HG02938 (cell line): ENCODE measurements at regions not wholly inside any gene's neighbourhood (a gene's known extent, or its start where the extent isn't known, plus 50 kb on each side); places are given as distances from the start of the nearest gene placed in this dataset.
"Not testable (repeated sequence)": the region's sequence is repeated elsewhere in the genome, so short reads cannot be mapped to it uniquely, and the experiment has no call there.

ENCODE experiments used
- ATAC-seq: cut with Tn5 transposase; IDR thresholded peaks from one replicate; pipeline ENCODE4 v1.9.1; 2021; ENCODE audit warnings: mild to moderate bottlenecking, moderate library complexity; ENCODE audit not compliant: unreplicated experiment

DNA sequence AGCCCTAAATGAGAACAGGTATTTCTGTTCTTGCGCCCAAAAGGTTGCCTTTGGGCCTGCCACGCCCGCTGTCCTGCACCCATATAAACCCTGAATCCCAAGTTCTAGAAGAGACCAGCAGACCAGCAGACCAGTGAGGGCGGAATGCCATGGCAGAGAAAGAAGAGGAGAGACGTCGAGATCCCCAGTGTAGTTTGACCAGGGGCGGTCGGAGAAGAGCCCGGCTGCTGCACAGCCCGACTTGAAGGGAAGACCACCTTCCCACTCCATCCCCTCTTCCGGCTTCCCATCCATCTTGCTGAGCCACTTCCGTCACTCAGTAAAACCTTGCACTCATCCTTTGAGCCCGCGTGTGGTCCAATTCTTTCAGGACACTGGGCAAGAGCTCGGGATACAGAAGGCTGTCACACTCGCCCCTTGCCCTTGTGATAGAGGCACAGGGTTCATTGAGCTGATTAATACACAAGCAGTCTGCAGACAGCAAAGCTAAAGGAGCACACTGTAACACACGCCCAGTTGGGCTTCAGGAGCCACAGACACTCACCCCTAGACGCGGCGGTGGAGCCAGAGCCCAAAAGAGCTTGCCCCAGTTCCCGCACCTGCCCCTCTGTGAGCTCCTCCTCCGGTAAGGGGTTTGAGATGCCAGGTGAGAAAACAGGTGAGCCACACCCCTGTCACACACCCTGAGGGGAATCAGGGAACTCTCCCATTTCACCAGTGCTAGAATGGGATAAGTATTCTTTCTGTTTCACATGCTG is 230.8 kb downstream of the PCDH10 start:
- no peak for ATAC-seq

DNA sequence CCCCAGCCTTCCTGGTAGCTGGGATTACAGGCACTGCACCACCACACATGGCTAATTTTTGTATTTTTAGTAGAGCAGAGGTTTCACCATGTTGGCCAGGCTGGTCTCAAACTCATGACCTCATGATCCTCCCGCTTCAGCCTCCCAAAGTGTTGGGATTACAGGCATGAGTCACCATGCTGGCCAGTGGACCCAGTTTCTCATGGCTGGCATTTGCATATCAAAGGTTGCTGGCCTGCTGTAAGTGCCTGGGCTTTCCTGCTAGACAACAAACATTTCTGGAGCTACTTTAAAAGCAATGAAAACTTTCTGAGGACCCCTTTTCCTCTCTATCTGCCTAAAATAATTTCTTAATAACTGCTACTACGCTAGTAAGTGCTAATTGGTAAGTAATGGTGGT is 228.2 kb downstream of the PCDH10 start:
- no peak for ATAC-seq

DNA sequence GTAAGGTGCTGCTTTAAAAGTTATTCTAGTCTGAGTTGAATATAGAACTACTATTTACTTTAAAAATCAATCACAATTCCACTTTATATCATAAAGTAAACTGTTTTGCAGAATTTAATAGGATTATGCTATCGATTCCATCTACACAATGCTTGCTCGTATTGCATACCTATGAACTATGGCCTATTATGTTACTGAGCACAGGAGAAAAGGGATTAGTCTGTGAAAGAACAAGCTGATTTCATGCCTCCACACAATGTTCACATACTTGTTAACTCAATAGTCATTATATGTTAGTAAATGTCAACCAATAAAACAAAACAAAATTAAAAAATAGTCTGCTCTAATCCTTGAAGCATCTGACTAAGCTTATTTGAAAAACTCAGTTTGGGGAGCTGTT is 223.6 kb downstream of the PCDH10 start:
- ATAC-seq, result no peak

GRCh38 chr4:133355633-133356032 is 206.5 kb downstream of the PCDH10 start:
- no peak for ATAC-seq

- no peak for ATAC-seq
Observed at GRCh38 chr4:133347409-133347808, 198.3 kb downstream of the PCDH10 start.

GRCh38 chr4:133324491-133324890 is 175.4 kb downstream of the PCDH10 start:
- no peak for ATAC-seq

DNA sequence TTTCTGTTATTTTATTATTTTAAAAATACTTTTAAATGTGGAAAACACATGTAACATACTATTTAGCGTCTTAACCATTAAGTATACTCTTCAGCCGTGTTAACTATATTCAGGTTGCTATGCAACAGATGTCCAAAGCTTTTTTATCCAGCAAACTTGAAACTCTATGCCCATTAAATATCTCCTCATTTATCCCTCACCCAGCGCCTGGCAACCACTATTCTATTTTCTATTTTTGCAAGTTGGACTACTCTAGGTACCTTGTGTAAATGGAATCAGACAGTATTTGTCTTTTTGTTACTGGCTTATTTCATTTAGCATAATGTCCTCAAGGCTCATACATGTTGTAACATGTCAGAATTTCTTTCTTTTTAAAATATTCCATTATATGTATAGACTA is 174.6 kb downstream of the PCDH10 start:
- ATAC-seq, result no peak

- ATAC-seq, result peak; percentile 95
Observed at GRCh38 chr4:133320576-133321170, 171.6 kb downstream of the PCDH10 start.

DNA sequence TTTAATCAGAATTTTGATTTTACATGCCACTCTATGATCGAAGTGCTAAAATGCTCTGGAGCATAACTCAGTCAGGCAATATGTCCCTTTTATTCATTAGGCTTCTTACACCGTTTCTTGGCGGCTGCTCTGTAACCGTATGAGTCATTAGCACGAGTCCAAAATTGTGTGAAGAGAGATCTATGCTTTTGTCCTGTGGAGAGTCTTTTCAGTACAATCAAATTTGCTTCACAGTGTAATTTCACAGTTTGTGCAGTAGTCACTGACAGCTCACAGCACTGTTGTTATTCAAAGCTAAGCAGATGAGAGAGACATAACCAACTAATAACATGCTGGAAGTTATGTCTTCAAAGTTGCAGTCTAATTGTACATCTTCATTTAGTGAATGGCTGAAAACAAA is 167.8 kb downstream of the PCDH10 start:
- no peak for ATAC-seq

GRCh38 chr4:133314991-133315390 is 165.9 kb downstream of the PCDH10 start:
- ATAC-seq, result no peak

DNA sequence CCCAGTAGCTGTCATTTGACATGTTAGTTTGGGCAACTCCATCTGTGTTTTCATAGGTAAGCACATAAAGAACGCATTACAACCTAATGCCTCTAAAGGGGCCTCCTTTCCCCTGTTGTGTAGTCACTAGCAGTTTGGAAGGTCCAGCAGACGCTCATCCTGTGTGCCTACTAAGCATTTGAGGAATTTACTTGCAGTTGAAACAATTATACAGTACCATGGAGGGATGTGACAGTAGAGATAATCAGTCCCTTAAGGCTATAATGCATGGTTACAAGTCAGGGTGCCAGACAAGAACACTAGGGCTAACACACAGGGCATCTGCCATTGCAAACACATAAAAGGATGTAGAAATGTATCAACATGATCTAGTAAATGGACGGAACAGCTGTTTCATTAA is 138.3 kb downstream of the PCDH10 start:
- no peak for ATAC-seq

DNA sequence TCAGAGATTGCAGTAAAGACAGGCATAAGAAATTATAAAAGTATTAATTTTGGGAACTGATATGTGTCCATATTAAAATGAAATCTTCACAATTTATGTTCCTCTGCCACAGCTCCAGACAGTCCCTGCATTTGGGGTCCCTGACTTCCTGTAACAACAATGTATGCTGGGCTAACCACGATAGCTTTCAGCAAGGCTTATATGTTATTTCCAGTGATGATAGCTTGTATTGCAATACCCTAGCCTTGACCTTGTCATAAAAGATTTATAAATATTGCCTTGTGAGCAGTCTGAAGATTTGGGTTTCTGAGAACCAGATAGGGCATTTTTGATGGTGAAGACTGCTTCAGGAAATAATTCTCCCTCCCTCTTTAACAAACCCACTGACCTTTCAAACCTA is 129.5 kb downstream of the PCDH10 start:
- no peak for ATAC-seq

GRCh38 chr4:133277940-133278339 is 128.8 kb downstream of the PCDH10 start:
- ATAC-seq, result not testable (repeated sequence)

DNA sequence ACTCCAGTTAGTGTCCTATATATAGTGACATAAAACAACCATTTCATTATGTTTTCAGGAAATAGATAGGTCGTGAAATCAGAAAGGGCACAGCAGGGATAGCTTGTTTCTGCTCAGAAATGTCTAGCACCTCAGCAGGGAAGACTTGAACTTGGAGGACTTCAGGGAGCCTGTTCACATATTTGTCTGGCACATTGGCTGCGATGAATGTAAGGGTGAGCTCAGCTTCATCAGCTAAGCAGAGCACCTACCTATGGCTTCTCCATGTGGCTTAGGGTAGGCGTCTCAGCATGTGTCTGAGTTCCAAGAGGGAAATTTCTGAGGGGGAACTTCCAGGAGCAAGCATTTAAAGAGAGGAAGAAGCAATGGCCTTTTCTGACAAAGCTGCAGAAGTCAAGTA is 126.2 kb downstream of the PCDH10 start:
- no peak for ATAC-seq

DNA sequence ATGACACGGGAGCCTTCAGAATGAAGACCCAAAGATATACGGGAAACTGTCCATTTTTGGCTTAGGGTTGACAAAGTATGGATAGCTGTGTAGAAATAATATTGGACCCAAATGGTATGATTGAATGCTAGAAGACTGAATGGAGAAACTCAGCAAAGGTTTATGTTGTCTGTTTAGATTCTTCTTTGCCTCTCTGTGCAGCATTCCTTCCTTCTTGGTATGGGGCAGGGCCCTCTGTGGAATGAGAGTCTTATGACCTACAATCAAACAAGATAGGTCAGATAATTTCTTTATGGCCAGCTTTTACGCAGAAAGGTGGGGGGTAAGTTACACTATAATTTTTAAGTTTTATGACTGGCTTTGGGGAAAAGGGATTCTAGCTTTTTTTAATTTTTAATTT is 124.3 kb downstream of the PCDH10 start:
- no peak for ATAC-seq

- ATAC-seq, result no peak
Observed at GRCh38 chr4:133270021-133270570, 121.0 kb downstream of the PCDH10 start.

GRCh38 chr4:133268205-133268604 is 119.1 kb downstream of the PCDH10 start:
- no peak for ATAC-seq

- not testable (repeated sequence) for ATAC-seq
Observed at GRCh38 chr4:133267506-133267905, 118.4 kb downstream of the PCDH10 start.

- not testable (repeated sequence) for ATAC-seq
Observed at GRCh38 chr4:133266966-133267365, 117.9 kb downstream of the PCDH10 start.

DNA sequence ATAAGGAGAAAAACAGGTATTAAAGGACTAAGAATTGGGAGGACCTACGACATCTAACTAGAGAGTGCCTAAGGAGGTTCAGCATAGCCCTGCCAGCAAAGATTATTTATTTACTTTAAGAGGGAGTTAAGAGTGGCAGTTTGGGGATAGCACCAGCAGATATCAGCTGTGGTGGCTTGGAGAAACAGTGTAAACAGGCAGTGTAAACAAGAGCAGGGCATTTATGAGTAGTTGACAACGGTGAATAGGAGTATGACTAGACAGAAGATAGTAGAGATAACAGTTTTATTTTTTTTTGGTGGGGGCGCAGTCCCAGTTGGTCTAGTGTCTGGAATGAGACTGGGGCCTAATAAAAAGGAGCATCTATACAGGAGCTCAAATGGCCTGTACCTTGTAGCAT is 115.2 kb downstream of the PCDH10 start:
- not testable (repeated sequence) for ATAC-seq

DNA sequence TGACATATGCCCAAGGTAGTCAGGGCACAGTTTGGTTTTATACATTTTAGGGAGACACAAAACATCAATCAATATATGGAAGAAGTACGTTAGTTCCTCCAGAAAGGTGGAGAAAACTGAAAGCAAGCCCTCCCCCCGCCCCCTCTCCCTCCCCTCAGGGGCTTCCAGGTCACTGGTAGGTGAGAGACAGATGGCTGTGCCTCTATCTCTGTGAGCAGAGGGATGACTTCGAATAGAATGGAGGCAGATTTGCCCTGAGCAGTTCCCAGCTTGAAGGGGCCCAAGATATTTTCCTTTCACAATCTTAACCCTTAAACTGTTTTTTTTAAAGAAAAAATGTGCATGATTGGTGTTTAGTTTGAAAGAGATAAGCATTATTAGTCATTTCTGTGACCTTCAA is 114.0 kb downstream of the PCDH10 start:
- ATAC-seq, result no peak

- ATAC-seq, result no peak
Observed at GRCh38 chr4:133247861-133248260, 98.8 kb downstream of the PCDH10 start.
